OCI-LY7 (cell line): ENCODE measurements at regions not wholly inside any gene's neighbourhood (a gene's known extent, or its start where the extent isn't known, plus 50 kb on each side); places are given as distances from the start of the nearest gene placed in this dataset.

Source experiments
- CTCF ChIP-seq: fragments of 200-600 bp; sonication (generic); conservative IDR thresholded peaks from 2 replicates; pipeline ENCODE4 v1.5.1; 2014; ENCODE audit warnings: mild to moderate bottlenecking, antibody characterized with exemption, low read length, moderate library complexity, mixed read lengths
- EZH2phosphoT487 ChIP-seq: fragments of 200-600 bp; sonication (generic); IDR thresholded peaks from 2 replicates; pipeline ENCODE4 v1.6.1; 2018; ENCODE audit warnings: low read depth, borderline replicate concordance, mild to moderate bottlenecking, mixed run types, antibody characterized with exemption, low read length, moderate library complexity, mixed read lengths

- TF ChIP-seq CTCF, result no peak
- no peak for TF ChIP-seq EZH2phosphoT487
Observed at GRCh38 chr18:2096551-2096950, 474.8 kb downstream of the METTL4 start.
